ENCODE measurements at regions not wholly inside any gene's neighbourhood (a gene's known extent, or its start where the extent isn't known, plus 50 kb on each side); places are given as distances from the start of the nearest gene placed in this dataset.

GRCh38 chr10:30734901-30735300 lies 105.3 kb upstream of the LYZL2 start:
- Histone ChIP-seq H2AFZ (ENCODE audit: control insufficient read depth, low read length) (no peak overlapping the region), H3K27ac (ENCODE audit: control insufficient read depth, insufficient read depth, low read length) (no peak overlapping the region)
- dilution Hi-C loops (cut with MboI; ENCODE audit: extremely low pct_ligation_motif_present, low sequenced_read_pairs), result no loop called here

GRCh38 chr10:30732671-30733070 lies 103.1 kb upstream of the LYZL2 start:
- H3K79me2 ChIP-seq (ENCODE audit: control insufficient read depth, insufficient read depth, low read length), result no peaks in the 10 kb centered on the region
- H3K27me3 ChIP-seq (ENCODE audit: control insufficient read depth, extremely low read depth, insufficient read depth, low read length), result no peaks in the 10 kb centered on the region
- H3K9me1 ChIP-seq (ENCODE audit: control insufficient read depth, extremely low read depth, insufficient read depth, low read length), result no peaks in the 10 kb centered on the region
- no peak overlapping the region for H3K4me3 ChIP-seq (ENCODE audit: control insufficient read depth in 2 of 3, extremely low read depth in 1 of 3, insufficient read depth in 2 of 3, low read depth in 1 of 3, low read length in 3 of 3)
- no peak for DNase-seq (ENCODE audit: low read depth, low spot score)
- dilution Hi-C loops (cut with MboI; ENCODE audit: extremely low pct_ligation_motif_present, low sequenced_read_pairs), result no loop called here
- no peak overlapping the region for H3K27ac ChIP-seq (ENCODE audit: control insufficient read depth, insufficient read depth, low read length)
- H3K9me3 ChIP-seq (ENCODE audit: control insufficient read depth, low read depth, low read length), result no peaks in the 10 kb centered on the region
- no peak overlapping the region for H3K4me2 ChIP-seq (ENCODE audit: control insufficient read depth, extremely low read depth, insufficient read depth, low read depth, low read length)
- H3K36me3 ChIP-seq (ENCODE audit: control insufficient read depth in 2 of 2, extremely low read depth in 1 of 2, insufficient read depth in 2 of 2, low read length in 2 of 2), result no peaks in the 10 kb centered on the region
- no peak for FAIRE-seq
- no peaks in the 10 kb centered on the region for H4K20me1 ChIP-seq (ENCODE audit: control insufficient read depth, extremely low read depth, insufficient read depth, low read length)
- H3K4me1 ChIP-seq (ENCODE audit: control insufficient read depth, extremely low read depth, insufficient read depth, low read length), result no peaks in the 10 kb centered on the region
- no peak for TF ChIP-seq EZH2 (IDR thresholded peaks at IDR 0.05; ENCODE audit: low read length)
- no peak for TF ChIP-seq CTCF (optimal IDR thresholded peaks at IDR 0.05 in 1 of 3, IDR thresholded peaks at IDR 0.05 in 1 of 3, conservative IDR thresholded peaks at IDR 0.05 in 1 of 3; ENCODE audit: extremely low read depth in 1 of 3, insufficient read depth in 2 of 3, low read length in 3 of 3)
- no peak overlapping the region for H2AFZ ChIP-seq (ENCODE audit: control insufficient read depth, low read length)
- H3K9ac ChIP-seq (ENCODE audit: control insufficient read depth, extremely low read depth, insufficient read depth, low read length), result no peak overlapping the region

More at GRCh38 chr10:30734901-30735300, 105.3 kb upstream of the LYZL2 start:
- H3K36me3 ChIP-seq (ENCODE audit: control insufficient read depth in 2 of 2, extremely low read depth in 1 of 2, insufficient read depth in 2 of 2, low read length in 2 of 2), result no peaks in the 10 kb centered on the region
- DNase-seq (ENCODE audit: low read depth, low spot score) (no peak), FAIRE-seq (no peak)
- H4K20me1 ChIP-seq (ENCODE audit: control insufficient read depth, extremely low read depth, insufficient read depth, low read length), result no peaks in the 10 kb centered on the region
- no peaks in the 10 kb centered on the region for H3K9me3 ChIP-seq (ENCODE audit: control insufficient read depth, low read depth, low read length)
- no peaks in the 10 kb centered on the region for H3K9me1 ChIP-seq (ENCODE audit: control insufficient read depth, extremely low read depth, insufficient read depth, low read length)
- no peak overlapping the region for H3K9ac ChIP-seq (ENCODE audit: control insufficient read depth, extremely low read depth, insufficient read depth, low read length)
- H3K79me2 ChIP-seq (ENCODE audit: control insufficient read depth, insufficient read depth, low read length), result no peaks in the 10 kb centered on the region
- no peaks in the 10 kb centered on the region for H3K4me1 ChIP-seq (ENCODE audit: control insufficient read depth, extremely low read depth, insufficient read depth, low read length)
- no peaks in the 10 kb centered on the region for H3K27me3 ChIP-seq (ENCODE audit: control insufficient read depth, extremely low read depth, insufficient read depth, low read length)
- TF ChIP-seq CTCF (optimal IDR thresholded peaks at IDR 0.05 in 1 of 3, IDR thresholded peaks at IDR 0.05 in 1 of 3, conservative IDR thresholded peaks at IDR 0.05 in 1 of 3; ENCODE audit: extremely low read depth in 1 of 3, insufficient read depth in 2 of 3, low read length in 3 of 3), result no peak
- TF ChIP-seq EZH2 (IDR thresholded peaks at IDR 0.05; ENCODE audit: low read length), result no peak
- no peak overlapping the region for H3K4me2 ChIP-seq (ENCODE audit: control insufficient read depth, extremely low read depth, insufficient read depth, low read depth, low read length)
- no peak overlapping the region for H3K4me3 ChIP-seq (ENCODE audit: control insufficient read depth in 2 of 3, extremely low read depth in 1 of 3, insufficient read depth in 2 of 3, low read depth in 1 of 3, low read length in 3 of 3)
